A549 (cell line): ENCODE measurements at regions not wholly inside any gene's neighbourhood (a gene's known extent, or its start where the extent isn't known, plus 50 kb on each side); places are given as distances from the start of the nearest gene placed in this dataset.
"Not testable (repeated sequence)": the region's sequence is repeated elsewhere in the genome, so short reads cannot be mapped to it uniquely, and the experiment has no call there.

Experiments used
- CTCF ChIP-seq: fragments of >200 bp; sonication (Bioruptor Twin); formaldehyde crosslinking; IDR thresholded peaks from 3 replicates; pipeline ENCODE4 v1.5.1; 2016
- HOXA7 ChIP-seq: fragments of 250-450 bp; sonication (Bioruptor Pico); IDR thresholded peaks from 2 replicates; pipeline ENCODE4 v1.5.0; 2020; ENCODE audit warnings: mild to moderate bottlenecking, moderate library complexity
- HOXB13 ChIP-seq: fragments of 250-450 bp; sonication (Bioruptor Pico); IDR thresholded peaks from 2 replicates; pipeline ENCODE4 v1.5.0; 2020; ENCODE audit warnings: low read depth, mild to moderate bottlenecking, moderate library complexity
- POLR2A ChIP-seq: IDR thresholded peaks from 2 replicates; pipeline ENCODE4 v1.6.1; 2012; ENCODE audit warnings: mild to moderate bottlenecking, low read length
- RCOR1 ChIP-seq: fragments of 150-350 bp; IDR thresholded peaks from 2 replicates; pipeline ENCODE4 v1.6.1; 2014; ENCODE audit warnings: antibody characterized with exemption, low read length, low read depth
- RNF2 ChIP-seq: fragments of 200-600 bp; sonication (generic); IDR thresholded peaks from 2 replicates; pipeline ENCODE4 v1.6.1; 2016; ENCODE audit warnings: low read depth, mild to moderate bottlenecking, antibody characterized with exemption, moderate library complexity, borderline replicate concordance
- SREBF2 ChIP-seq: fragments of 450-650 bp; IDR thresholded peaks from 2 replicates; pipeline ENCODE4 v1.6.1; 2014; ENCODE audit warnings: mild to moderate bottlenecking, moderate library complexity
- ZFP36 ChIP-seq: fragments of 450-650 bp; IDR thresholded peaks from 2 replicates; pipeline ENCODE4 v1.6.1; 2014; ENCODE audit warnings: borderline replicate concordance; ENCODE audit not compliant: partially characterized antibody
- TF ChIP-seq, protein P1 (sequence below): IDR thresholded peaks from 2 replicates; pipeline ENCODE4 v1.6.1; 2012

DNA sequence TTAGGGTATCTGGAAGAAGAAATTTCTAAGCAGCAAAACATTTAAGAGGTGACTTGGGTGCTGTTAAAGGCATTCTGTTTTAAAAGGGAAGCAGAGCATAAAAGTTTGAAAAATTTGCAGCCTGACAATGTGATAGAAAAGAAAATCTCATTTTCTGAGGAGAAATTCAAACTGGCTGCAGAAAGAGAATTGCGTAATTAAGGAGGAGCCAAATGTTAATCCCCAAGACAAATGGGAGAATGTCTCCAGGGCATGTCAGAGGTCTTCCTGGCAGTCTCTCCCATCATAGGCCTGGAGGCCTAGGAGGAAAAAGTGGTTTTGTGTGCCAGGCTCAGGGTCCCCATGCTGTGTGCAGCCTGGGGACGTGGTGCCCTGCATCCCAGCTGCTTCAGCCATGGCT, 230.6 kb downstream of the TAF11L14 start:
- TF ChIP-seq HOXA7 (CRISPR knock-in tag); HOXB13 (CRISPR knock-in tag); RCOR1; CTCF; RNF2; SREBF2; POLR2A; ZFP36: not testable (repeated sequence)
- TF ChIP-seq, protein P1, sequence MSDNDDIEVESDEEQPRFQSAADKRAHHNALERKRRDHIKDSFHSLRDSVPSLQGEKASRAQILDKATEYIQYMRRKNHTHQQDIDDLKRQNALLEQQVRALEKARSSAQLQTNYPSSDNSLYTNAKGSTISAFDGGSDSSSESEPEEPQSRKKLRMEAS: not testable (repeated sequence)
